ENCODE measurements at regions not wholly inside any gene's neighbourhood (a gene's known extent, or its start where the extent isn't known, plus 50 kb on each side); places are given as distances from the start of the nearest gene placed in this dataset.

DNA sequence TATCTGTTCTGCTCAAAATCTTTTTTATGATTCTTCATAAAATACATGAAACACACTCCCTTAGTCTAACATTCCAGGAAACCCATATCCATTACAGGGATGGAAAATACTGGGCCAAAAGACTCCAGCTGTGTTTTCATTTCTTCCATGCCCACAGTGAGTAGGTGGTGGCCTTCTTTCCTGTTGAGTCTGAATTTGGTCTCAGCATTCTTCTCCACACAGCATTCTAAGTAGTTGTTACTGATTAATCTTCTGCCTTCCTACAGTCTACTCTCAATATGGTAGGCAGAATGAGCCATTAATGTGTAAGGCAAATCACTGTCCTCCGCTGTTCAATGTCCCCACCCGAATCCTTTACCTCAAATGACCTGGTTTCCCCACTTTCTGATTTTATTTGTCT, 370.6 kb upstream of the RPS6KA3 start:
- no peak for DNase-seq
- H3K4me3 ChIP-seq = no peak overlapping the region
- H3K9me3 ChIP-seq = no peaks in the 10 kb centered on the region
- H3K27me3 ChIP-seq = no peaks in the 10 kb centered on the region
- no peaks in the 10 kb centered on the region for H3K36me3 ChIP-seq
- 80 to 94% methylated on average over 2 of the region's 2 CpGs for WGBS, 2 donors
- no peaks in the 10 kb centered on the region for H3K4me1 ChIP-seq
- intact Hi-C loops (cut with DNase I) = no loop called here
- TF ChIP-seq POLR2AphosphoS5 (IDR thresholded peaks at IDR 0.05) (no peak), POLR2A (IDR thresholded peaks at IDR 0.05) (no peak), EP300 (IDR thresholded peaks at IDR 0.05) (no peak)
- TF ChIP-seq, protein P1, sequence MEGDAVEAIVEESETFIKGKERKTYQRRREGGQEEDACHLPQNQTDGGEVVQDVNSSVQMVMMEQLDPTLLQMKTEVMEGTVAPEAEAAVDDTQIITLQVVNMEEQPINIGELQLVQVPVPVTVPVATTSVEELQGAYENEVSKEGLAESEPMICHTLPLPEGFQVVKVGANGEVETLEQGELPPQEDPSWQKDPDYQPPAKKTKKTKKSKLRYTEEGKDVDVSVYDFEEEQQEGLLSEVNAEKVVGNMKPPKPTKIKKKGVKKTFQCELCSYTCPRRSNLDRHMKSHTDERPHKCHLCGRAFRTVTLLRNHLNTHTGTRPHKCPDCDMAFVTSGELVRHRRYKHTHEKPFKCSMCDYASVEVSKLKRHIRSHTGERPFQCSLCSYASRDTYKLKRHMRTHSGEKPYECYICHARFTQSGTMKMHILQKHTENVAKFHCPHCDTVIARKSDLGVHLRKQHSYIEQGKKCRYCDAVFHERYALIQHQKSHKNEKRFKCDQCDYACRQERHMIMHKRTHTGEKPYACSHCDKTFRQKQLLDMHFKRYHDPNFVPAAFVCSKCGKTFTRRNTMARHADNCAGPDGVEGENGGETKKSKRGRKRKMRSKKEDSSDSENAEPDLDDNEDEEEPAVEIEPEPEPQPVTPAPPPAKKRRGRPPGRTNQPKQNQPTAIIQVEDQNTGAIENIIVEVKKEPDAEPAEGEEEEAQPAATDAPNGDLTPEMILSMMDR (IDR thresholded peaks at IDR 0.05) = no peak
- no peak overlapping the region for H3K27ac ChIP-seq

DNA sequence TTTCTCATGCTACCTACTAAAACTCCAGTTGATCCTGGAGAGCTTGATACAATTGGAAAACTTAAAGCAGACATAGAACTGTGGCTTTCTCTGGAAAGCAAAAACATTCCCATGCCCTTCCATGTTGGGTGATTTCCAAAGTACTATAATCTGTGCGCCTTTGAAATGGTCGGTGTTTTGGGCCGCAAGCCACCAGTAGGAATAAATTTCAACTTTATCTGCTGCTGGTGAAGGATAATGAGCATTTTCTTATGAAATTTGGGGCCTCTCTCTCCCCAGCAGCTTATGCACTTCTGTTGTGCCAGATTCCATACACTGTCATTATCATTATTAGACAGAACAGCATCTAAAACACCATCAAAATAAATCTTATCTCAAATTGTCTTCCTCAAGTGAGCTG, 366.7 kb upstream of the RPS6KA3 start:
- no peak overlapping the region for H3K27ac ChIP-seq
- TF ChIP-seq POLR2AphosphoS5 (IDR thresholded peaks at IDR 0.05) (no peak), EP300 (IDR thresholded peaks at IDR 0.05) (no peak), POLR2A (IDR thresholded peaks at IDR 0.05) (no peak)
- TF ChIP-seq, protein P1 (IDR thresholded peaks at IDR 0.05) = no peak
- DNase-seq = no peak
- H3K4me1 ChIP-seq = no peaks in the 10 kb centered on the region
- no peak overlapping the region for H3K4me3 ChIP-seq
- WGBS, 2 donors = 90 to 94% methylated on average over 3 of the region's 3 CpGs
- no peaks in the 10 kb centered on the region for H3K36me3 ChIP-seq
- no peaks in the 10 kb centered on the region for H3K9me3 ChIP-seq
- no peaks in the 10 kb centered on the region for H3K27me3 ChIP-seq
- intact Hi-C loops (cut with DNase I) = no loop called here

DNA sequence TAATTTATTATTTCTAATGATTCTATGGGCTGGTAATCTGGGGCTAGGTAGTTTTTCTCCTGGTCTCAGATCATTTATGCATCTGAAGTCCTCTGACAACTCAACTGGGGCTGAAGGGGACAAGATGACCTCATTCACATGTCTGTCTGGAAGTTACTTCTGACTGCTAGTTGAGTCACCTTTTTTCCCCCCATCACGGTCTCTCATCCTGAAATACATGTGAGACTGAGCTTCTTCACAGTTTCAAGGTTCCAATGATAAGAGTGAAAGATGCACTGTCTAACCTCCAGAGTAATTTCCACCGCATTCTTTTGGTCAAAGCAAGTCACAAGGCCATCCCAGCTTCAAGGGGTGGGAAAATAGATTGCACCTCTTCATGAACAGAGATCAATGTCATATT, 356.7 kb upstream of the RPS6KA3 start:
- 81% methylated on average over 2 of the region's 2 CpGs for WGBS, 2 donors
- H3K36me3 ChIP-seq = no peaks in the 10 kb centered on the region
- no peaks in the 10 kb centered on the region for H3K9me3 ChIP-seq
- TF ChIP-seq, protein P1 (IDR thresholded peaks at IDR 0.05) = no peak
- TF ChIP-seq EP300 (IDR thresholded peaks at IDR 0.05) (no peak), POLR2AphosphoS5 (IDR thresholded peaks at IDR 0.05) (no peak), POLR2A (IDR thresholded peaks at IDR 0.05) (no peak)
- H3K27me3 ChIP-seq = no peaks in the 10 kb centered on the region
- intact Hi-C loops (cut with DNase I) = no loop called here
- H3K4me3 ChIP-seq = no peak overlapping the region
- H3K27ac ChIP-seq = no peak overlapping the region
- no peaks in the 10 kb centered on the region for H3K4me1 ChIP-seq
- DNase-seq = no peak

DNA sequence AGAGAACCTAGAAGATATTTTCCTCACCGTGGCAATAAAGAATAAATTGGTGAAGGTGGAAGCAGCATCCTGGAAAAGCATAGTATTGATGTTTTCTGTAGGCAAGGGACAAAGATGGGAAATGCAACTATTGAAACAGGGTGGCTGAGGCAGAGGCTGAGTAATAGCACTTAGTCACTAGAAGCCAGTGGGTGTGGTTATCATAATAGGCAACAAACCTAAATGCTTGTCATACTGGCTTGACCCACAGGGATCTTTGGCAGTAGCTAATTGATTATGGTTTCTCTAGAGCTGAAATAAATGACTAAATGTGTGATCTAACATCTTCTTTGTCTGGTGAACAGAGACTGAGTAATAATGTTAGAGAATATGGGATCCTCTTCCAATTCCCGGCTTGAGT, 353.6 kb upstream of the RPS6KA3 start:
- DNase-seq = no peak
- no peak for TF ChIP-seq POLR2AphosphoS5 (IDR thresholded peaks at IDR 0.05)
- TF ChIP-seq, protein P1 (IDR thresholded peaks at IDR 0.05) = no peak
- TF ChIP-seq EP300 (IDR thresholded peaks at IDR 0.05) = no peak
- no peak for TF ChIP-seq POLR2A (IDR thresholded peaks at IDR 0.05)
- intact Hi-C loops (cut with DNase I) = no loop called here
- Histone ChIP-seq H3K27ac (no peak overlapping the region), H3K9me3 (no peaks in the 10 kb centered on the region), H3K27me3 (no peaks in the 10 kb centered on the region), H3K4me1 (no peaks in the 10 kb centered on the region), H3K36me3 (no peaks in the 10 kb centered on the region), H3K4me3 (no peak overlapping the region)
- WGBS, 2 donors = 82 to 85% methylated on average over 2 of the region's 2 CpGs

DNA sequence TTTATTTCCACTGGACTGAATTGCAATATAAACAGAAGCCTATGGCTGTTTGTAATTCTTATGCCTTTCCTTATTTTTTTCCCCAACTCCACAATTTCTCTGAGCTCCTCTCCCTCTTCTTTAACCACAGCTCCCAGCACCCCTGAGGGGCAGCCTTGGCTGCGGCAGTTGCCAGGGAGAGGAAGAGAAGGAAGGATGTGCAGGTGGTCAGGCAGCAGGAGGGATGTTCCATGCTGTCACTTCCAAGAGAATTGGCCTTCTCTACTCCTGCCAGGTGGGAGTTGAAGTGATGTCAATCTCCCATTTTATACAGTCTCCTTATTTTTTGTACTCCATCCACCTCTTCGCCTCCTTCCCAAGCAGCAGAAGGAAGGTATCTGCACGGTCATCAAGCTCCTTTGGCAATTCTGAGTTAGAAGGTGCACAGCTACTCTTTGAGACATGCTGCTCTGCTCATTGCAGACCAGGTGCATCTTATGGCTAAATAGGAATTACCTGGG, 343.3 kb upstream of the RPS6KA3 start:
- Histone ChIP-seq H3K36me3 (no peaks in the 10 kb centered on the region), H3K27me3 (no peaks in the 10 kb centered on the region), H3K9me3 (no peaks in the 10 kb centered on the region), H3K4me3 (no peak overlapping the region), H3K4me1 (no peaks in the 10 kb centered on the region), H3K27ac (no peak overlapping the region)
- TF ChIP-seq POLR2AphosphoS5 (IDR thresholded peaks at IDR 0.05) (no peak), EP300 (IDR thresholded peaks at IDR 0.05) (no peak), POLR2A (IDR thresholded peaks at IDR 0.05) (no peak)
- TF ChIP-seq, protein P1 (IDR thresholded peaks at IDR 0.05) = no peak
- intact Hi-C loops (cut with DNase I) = no loop called here
- no peak for DNase-seq
- WGBS, 2 donors = 91 to 93% methylated on average over 3 of the region's 3 CpGs

Data from sigmoid colon (tissue), 6 donors.